OCI-LY7 (cell line): ENCODE measurements at regions not wholly inside any gene's neighbourhood (a gene's known extent, or its start where the extent isn't known, plus 50 kb on each side); places are given as distances from the start of the nearest gene placed in this dataset.

ENCODE experiments used
- BruUV-seq: library from RNA; stranded (reverse); fragments of 400-500 nt; replicated peaks from 2 replicates; lab custom pipeline; 2021; lab: Mats Ljungman, UMichigan
- CTCF ChIA-PET: fragments of 300-600 bp; sonication (Branson Sonifier 250); formaldehyde crosslinking; loops from one replicate; lab custom pipeline; 2022; ENCODE audit warnings: antibody characterized with exemption; ENCODE audit not compliant: unreplicated experiment; lab: Charles Lee
- POLR2A ChIA-PET: fragments of 300-600 bp; sonication (Branson Sonifier 250); formaldehyde crosslinking; loops from one replicate; lab custom pipeline; 2022; ENCODE audit warnings: antibody characterized with exemption; lab: Charles Lee
- DNase-seq: peaks from one replicate; pipeline ENCODE4 v3.0.0-alpha.2; 2015; ENCODE audit warnings: low spot score
- H2AFZ ChIP-seq: fragments of 200-600 bp; sonication (generic), shearing (Covaris generic); 2 replicates; pipeline ENCODE4 v1.6.1; 2014; ENCODE audit warnings: mild to moderate bottlenecking, antibody characterized with exemption, low read length, moderate library complexity
- H3K27ac ChIP-seq: fragments of 200-600 bp; sonication (generic); 2 replicates; pipeline ENCODE4 v1.5.1; 2014; ENCODE audit warnings: mixed run types, low read depth, mild to moderate bottlenecking, moderate library complexity, low read length, inconsistent platforms; ENCODE audit not compliant: poor library complexity, severe bottlenecking
- H3K36me3 ChIP-seq: fragments of 200-600 bp; sonication (generic); 2 replicates; pipeline ENCODE4 v1.6.1; 2014; ENCODE audit warnings: mild to moderate bottlenecking, antibody characterized with exemption, low read length, moderate library complexity, mixed read lengths; ENCODE audit not compliant: insufficient read depth
- H3K4me1 ChIP-seq: fragments of 200-600 bp; sonication (generic); 2 replicates; pipeline ENCODE4 v1.5.1; 2014; ENCODE audit warnings: mild to moderate bottlenecking, low read length; ENCODE audit not compliant: insufficient read depth, poor library complexity, severe bottlenecking
- H3K4me2 ChIP-seq: fragments of 200-600 bp; sonication (generic); 2 replicates; pipeline ENCODE4 v1.6.1; 2014; ENCODE audit warnings: mild to moderate bottlenecking, low read length
- H3K4me3 ChIP-seq: fragments of 200-600 bp; sonication (generic); 2 replicates; pipeline ENCODE4 v1.5.1; 2014; ENCODE audit warnings: mild to moderate bottlenecking, low read depth, low read length; ENCODE audit not compliant: poor library complexity, severe bottlenecking
- H3K79me2 ChIP-seq: fragments of 200-600 bp; sonication (generic); 2 replicates; pipeline ENCODE4 v1.6.1; 2016; ENCODE audit warnings: low read depth, mild to moderate bottlenecking, low read length, moderate library complexity, mixed read lengths; ENCODE audit not compliant: insufficient read depth
- H3K9me2 ChIP-seq: fragments of 200-600 bp; sonication (generic); 2 replicates; pipeline ENCODE4 v1.6.1; 2016; ENCODE audit warnings: mild to moderate bottlenecking, low read length, mixed read lengths; ENCODE audit not compliant: insufficient read depth
- H3K9me3 ChIP-seq: fragments of 200-600 bp; sonication (generic); 2 replicates; pipeline ENCODE4 v1.6.1; 2014; ENCODE audit warnings: mild to moderate bottlenecking, mixed run types, low read length, mixed read lengths
- H4K20me1 ChIP-seq: fragments of 200-600 bp; sonication (generic); 2 replicates; pipeline ENCODE4 v1.6.1; 2014; ENCODE audit warnings: mild to moderate bottlenecking, antibody characterized with exemption, low read length, moderate library complexity, mixed read lengths; ENCODE audit not compliant: insufficient read depth
- CTCF ChIP-seq: fragments of 200-600 bp; sonication (generic); conservative IDR thresholded peaks from 2 replicates; pipeline ENCODE4 v1.5.1; 2014; ENCODE audit warnings: mild to moderate bottlenecking, antibody characterized with exemption, low read length, moderate library complexity, mixed read lengths
- EZH2phosphoT487 ChIP-seq: fragments of 200-600 bp; sonication (generic); IDR thresholded peaks from 2 replicates; pipeline ENCODE4 v1.6.1; 2018; ENCODE audit warnings: low read depth, borderline replicate concordance, mild to moderate bottlenecking, mixed run types, antibody characterized with exemption, low read length, moderate library complexity, mixed read lengths
- intact Hi-C: fragments of 100-400 bp; cut with micrococcal nuclease; formaldehyde crosslinking; loops from one replicate; pipeline ENCODE4 v1.10.0; 2022; ENCODE audit not compliant: unreplicated experiment

GRCh38 chr9:81250041-81250440 lies 439.3 kb downstream of the TLE1 start:
- no peaks in the 10 kb centered on the region for H3K36me3 ChIP-seq
- peak overlapping the region; percentile 77; the same call in 1 of the 2 replicates for H2AFZ ChIP-seq
- H3K27ac ChIP-seq, result no peak overlapping the region
- no peak overlapping the region for H3K4me2 ChIP-seq
- no peaks in the 10 kb centered on the region for H3K9me3 ChIP-seq
- H3K79me2 ChIP-seq, result no peaks in the 10 kb centered on the region
- no peak for DNase-seq
- no peaks in the 10 kb centered on the region for H3K9me2 ChIP-seq
- no peaks in the 10 kb centered on the region for H3K4me1 ChIP-seq
- CTCF ChIA-PET, result no interaction called here
- intact Hi-C loops, result no loop called here
- no peaks in the 10 kb centered on the region for H4K20me1 ChIP-seq
- POLR2A ChIA-PET, result no interaction called here
- BruUV-seq, result no TSS peak
- TF ChIP-seq EZH2phosphoT487 (no peak), CTCF (no peak)
- no peak overlapping the region for H3K4me3 ChIP-seq

DNA sequence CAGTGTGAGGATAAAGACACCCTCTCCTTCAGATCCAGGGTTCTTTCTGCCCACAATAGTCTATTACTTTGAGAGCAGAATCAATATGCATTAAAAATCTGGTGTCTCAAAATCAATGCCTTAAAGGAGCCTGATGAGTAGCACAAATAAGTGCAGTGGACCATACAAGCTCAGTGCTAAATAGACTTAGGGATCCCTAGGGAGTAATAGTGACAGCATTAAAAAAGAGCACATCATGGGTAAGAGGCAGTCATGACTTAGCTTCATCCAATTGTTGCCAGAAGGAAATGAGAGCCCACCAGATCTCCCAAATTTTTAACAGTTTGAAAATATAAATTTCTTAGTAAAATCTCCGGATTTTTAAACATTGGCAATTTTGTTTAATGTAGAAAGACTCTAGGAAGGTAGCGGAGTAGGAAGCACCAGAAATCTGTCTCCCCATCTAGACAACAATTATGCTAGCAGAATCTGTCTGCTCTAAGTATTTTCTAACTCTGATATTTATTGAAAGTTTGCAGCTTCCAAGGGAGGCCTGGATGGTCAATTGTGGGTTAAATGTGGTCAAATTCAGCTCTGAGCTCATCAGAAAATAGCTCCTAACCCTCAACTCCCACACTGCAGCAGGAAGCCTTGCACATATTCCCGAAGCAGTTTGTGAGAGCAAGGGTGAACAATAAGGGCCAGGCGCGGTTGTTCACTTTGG lies 443.9 kb downstream of the TLE1 start:
- no peak overlapping the region for H3K27ac ChIP-seq
- H3K9me2 ChIP-seq, result no peaks in the 10 kb centered on the region
- no peaks in the 10 kb centered on the region for H3K9me3 ChIP-seq
- TF ChIP-seq EZH2phosphoT487 (no peak), CTCF (no peak)
- CTCF ChIA-PET, result no interaction called here
- intact Hi-C loops, result no loop called here
- no peaks in the 10 kb centered on the region for H3K36me3 ChIP-seq
- no peaks in the 10 kb centered on the region for H3K4me1 ChIP-seq
- BruUV-seq, result no TSS peak
- no peak overlapping the region for H2AFZ ChIP-seq
- no peaks in the 10 kb centered on the region for H3K79me2 ChIP-seq
- POLR2A ChIA-PET, result interaction anchor here (0.6 kb wide), 1 partner anchor 9 kb away, joined by 4 read pairs; no protein-coding TSS in a partner anchor
- no peak overlapping the region for H3K4me3 ChIP-seq
- H3K4me2 ChIP-seq, result no peak overlapping the region
- DNase-seq, result no peak
- H4K20me1 ChIP-seq, result no peaks in the 10 kb centered on the region

DNA sequence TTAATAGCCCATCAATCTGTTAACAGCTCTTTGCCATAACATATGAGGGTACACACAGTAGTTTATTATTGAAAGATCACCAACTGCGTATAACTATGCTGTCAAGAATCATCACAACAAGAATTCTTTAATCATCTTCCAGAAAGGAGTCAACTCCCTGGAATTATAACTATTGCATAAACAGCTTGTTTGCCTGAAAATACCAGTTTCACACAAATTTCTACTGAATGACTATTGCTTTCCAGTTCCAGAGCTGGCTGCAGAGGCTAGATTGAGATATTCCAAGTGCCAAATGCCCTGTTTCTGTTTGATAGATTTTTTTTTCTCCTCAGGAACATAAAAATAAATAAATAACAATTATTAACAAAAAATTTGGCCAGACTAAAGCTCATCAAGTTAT lies 444.7 kb downstream of the TLE1 start:
- Histone ChIP-seq H2AFZ (no peak overlapping the region), H3K9me2 (no peaks in the 10 kb centered on the region), H3K79me2 (no peaks in the 10 kb centered on the region), H4K20me1 (no peaks in the 10 kb centered on the region), H3K27ac (no peak overlapping the region), H3K36me3 (no peaks in the 10 kb centered on the region), H3K4me3 (no peak overlapping the region), H3K4me1 (peaks cover 4% of the 10 kb centered on the region), H3K4me2 (no peak overlapping the region), H3K9me3 (no peaks in the 10 kb centered on the region)
- intact Hi-C loops, result no loop called here
- no peak for DNase-seq
- ChIA-PET CTCF (no interaction called here), POLR2A (no interaction called here)
- TF ChIP-seq EZH2phosphoT487, result no peak
- TF ChIP-seq CTCF, result no peak
- BruUV-seq, result no TSS peak
